ENCODE measurements at regions not wholly inside any gene's neighbourhood (a gene's known extent, or its start where the extent isn't known, plus 50 kb on each side); places are given as distances from the start of the nearest gene placed in this dataset.

- no peak for TF ChIP-seq CTCF (IDR thresholded peaks at IDR 0.05)
- DNase-seq (ENCODE audit: low spot score) (no peak), ATAC-seq (ENCODE audit: low FRiP score) (no peak)
Measured at GRCh38 chr21:35178827-35179226, 129.7 kb upstream of the RUNX1 start.

GRCh38 chr21:35178098-35178497 is 129.0 kb upstream of the RUNX1 start:
- DNase-seq (ENCODE audit: low spot score) (no peak), ATAC-seq (ENCODE audit: low FRiP score) (no peak)
- no peak for TF ChIP-seq CTCF (IDR thresholded peaks at IDR 0.05)

- TF ChIP-seq CTCF (IDR thresholded peaks at IDR 0.05) = no peak
- DNase-seq (ENCODE audit: low spot score) (no peak), ATAC-seq (ENCODE audit: low FRiP score) (no peak)
Measured at GRCh38 chr21:35172231-35172630, 123.1 kb upstream of the RUNX1 start.

DNA sequence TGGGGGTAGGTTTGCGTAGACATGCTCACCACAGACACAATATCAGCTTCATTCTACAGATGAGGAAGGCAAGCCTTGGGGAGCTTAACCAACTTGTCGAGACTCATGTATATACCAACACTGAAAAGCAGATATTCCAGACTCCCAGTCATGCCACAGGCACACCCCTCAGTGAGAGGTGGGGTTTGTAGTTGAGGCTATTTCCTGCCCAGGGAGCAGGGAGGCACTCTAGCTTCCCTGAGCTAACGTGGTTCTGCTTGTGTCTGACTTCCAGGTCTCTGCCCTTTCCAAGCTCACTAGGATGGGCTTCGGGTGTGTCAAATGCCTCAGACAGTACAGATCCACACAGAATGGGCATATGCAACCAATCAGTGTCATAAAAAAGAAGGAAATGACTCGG is 122.3 kb upstream of the RUNX1 start:
- ATAC-seq (ENCODE audit: low FRiP score) (no peak), DNase-seq (ENCODE audit: low spot score) (no peak)
- no peak for TF ChIP-seq CTCF (IDR thresholded peaks at IDR 0.05)

- no peak for TF ChIP-seq CTCF (IDR thresholded peaks at IDR 0.05)
- ATAC-seq (ENCODE audit: low FRiP score) (no peak), DNase-seq (ENCODE audit: low spot score) (no peak)
Measured at GRCh38 chr21:35170818-35171217, 121.7 kb upstream of the RUNX1 start.

DNA sequence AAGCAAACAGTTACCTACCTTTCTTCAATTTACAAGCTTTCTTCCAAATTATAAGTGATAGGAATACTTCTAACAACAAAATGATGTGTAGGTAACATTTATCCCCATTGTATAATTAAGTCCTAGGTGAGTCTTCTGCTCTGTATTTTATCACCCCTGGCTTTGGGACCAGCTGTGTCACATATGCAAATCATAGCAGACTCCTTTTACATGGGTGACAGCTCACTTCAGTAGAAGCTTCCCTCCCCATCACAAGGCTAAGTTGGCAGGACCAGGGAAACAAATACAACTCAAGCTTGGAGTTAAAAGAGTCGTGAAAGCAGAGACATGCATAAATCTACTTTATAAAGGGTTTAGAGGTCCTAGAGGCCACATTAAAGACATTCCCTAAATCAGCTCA is 121.1 kb upstream of the RUNX1 start:
- no peak for TF ChIP-seq CTCF (IDR thresholded peaks at IDR 0.05)
- ATAC-seq (ENCODE audit: low FRiP score) (no peak), DNase-seq (ENCODE audit: low spot score) (no peak)

- ATAC-seq (ENCODE audit: low FRiP score) (no peak), DNase-seq (ENCODE audit: low spot score) (no peak)
- no peak for TF ChIP-seq CTCF (IDR thresholded peaks at IDR 0.05)
Measured at GRCh38 chr21:35169574-35169973, 120.5 kb upstream of the RUNX1 start.
